Stimulated activated CD4-positive, alpha-beta T cell treated with anti-CD3 and anti-CD28 coated beads, Interleukin-4, amount 100 ng/mL, for 48 hours (primary cell): ENCODE measurements at regions not wholly inside any gene's neighbourhood (a gene's known extent, or its start where the extent isn't known, plus 50 kb on each side); places are given as distances from the start of the nearest gene placed in this dataset.
"Not testable (repeated sequence)": the region's sequence is repeated elsewhere in the genome, so short reads cannot be mapped to it uniquely, and the experiment has no call there.

Experiments used
- DNase-seq, 2 donors: peaks; one replicate each; pipeline ENCODE4 v3.0.0-alpha.2; 2020; ENCODE audit warnings: low read depth in 2 of 2

GRCh38 chr19:28386066-28386465 lies 826.9 kb downstream of the UQCRFS1 start:
- no peak for DNase-seq

DNA sequence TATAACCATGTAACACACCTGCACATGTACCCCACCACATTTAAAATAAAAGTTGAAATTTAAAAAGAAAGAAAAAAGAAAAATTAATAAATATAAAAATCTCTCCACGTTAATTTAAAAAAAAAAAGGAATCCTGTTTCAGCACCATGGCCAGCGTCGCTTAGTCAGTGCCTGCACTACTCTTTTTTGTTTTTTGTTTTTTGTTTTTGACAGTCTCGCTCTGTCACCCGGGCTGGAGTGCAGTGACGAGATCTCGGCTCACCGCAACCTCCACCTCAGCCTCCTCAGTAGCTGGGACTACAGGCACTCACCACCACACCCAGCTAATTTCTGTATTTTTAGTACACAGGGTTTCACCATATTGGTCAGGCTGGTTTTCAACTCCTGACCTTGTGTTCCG lies 835.9 kb downstream of the UQCRFS1 start:
- no peak for DNase-seq

GRCh38 chr19:28374971-28375370 lies 838.0 kb downstream of the UQCRFS1 start:
- no peak for DNase-seq

- no peak for DNase-seq
These were observed 840.2 kb downstream of the UQCRFS1 start for GRCh38 chr19:28372576-28373247.

- no peak for DNase-seq
These were observed 845.8 kb downstream of the UQCRFS1 start for GRCh38 chr19:28367146-28367545.

GRCh38 chr19:28363254-28363653 lies 849.7 kb downstream of the UQCRFS1 start:
- no peak for DNase-seq

GRCh38 chr19:28359431-28360414 lies 853.2 kb downstream of the UQCRFS1 start:
- no peak for DNase-seq

- DNase-seq, result no peak
These were observed 854.3 kb downstream of the UQCRFS1 start for GRCh38 chr19:28358633-28359032.

GRCh38 chr19:28351761-28352160 lies 861.2 kb downstream of the UQCRFS1 start:
- no peak for DNase-seq

- DNase-seq, result not testable (repeated sequence)
These were observed 861.6 kb downstream of the UQCRFS1 start for GRCh38 chr19:28351321-28351720.

DNA sequence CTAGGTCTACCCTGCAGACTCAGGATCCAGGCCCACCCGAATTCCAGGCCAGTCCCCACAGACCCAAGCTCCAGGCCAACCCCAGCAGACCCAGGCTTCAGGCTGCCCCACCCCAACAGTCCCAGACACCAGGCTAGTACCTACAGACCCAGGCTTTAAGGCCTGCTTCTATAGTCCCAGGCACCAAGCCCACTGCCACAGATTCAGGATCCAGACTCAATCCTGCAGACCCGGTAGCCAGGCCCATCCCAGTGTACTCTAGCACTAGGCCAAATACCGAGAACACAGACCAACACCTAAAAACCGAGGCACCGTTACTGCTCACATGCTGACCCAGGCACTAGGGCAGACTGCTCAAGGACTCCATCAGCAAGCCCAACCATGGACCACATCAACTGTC lies 862.3 kb downstream of the UQCRFS1 start:
- no peak for DNase-seq

DNA sequence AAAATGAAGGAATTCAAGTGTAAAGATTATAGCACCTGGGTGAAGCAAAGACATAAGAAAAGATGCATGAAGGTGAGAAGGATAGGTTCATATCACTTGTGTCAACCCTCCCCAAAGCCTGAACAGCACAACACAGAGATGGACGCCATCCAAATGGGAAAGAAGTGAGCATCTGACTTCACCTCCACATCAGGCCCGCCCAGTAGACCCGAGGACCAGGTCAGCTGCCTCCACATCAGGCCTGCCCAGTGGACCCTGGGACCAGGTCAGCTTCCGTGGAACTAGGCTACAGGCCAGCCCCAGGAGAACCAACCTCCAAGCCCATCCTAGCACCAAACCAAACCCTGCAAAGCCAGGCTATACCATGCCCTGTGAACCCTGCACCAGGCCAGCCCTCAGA lies 862.9 kb downstream of the UQCRFS1 start:
- DNase-seq, result no peak

DNA sequence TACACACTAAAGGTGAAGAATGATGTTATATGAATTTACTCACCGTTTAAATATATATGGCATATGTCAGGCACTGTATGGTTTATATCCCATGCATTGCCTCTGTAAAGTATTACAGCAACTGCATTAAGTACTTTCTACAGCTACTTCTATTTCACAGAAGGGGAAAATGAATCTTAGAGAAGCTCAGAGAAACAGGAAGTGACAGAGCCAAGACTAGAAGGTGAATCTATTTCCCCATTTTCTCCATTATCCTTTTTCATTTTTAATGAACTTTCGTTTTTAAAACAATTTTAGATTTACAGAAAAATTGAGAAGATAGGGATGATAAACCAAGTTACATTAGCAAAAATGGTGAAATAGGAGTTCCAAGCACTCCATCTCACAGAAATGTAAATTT lies 863.3 kb downstream of the UQCRFS1 start:
- no peak for DNase-seq

DNA sequence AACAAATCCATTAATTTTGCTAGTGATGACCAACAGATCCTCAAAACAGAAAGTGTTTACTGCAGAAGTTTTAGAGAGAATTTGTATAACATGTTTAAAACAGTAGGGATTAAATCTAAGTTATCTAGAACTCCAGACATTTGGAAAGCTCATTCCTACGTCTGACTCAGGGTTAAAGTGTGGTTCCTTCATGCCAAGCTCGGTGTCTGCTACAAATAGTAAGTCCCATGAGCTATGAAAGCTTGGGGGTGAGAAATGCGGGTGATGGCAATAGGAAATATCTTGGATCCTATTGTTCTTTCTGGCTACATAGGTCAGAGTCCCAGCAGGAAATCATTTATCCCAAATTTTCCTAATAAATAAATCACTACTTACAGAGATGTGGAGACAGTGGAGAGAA lies 867.1 kb downstream of the UQCRFS1 start:
- DNase-seq, result no peak

DNA sequence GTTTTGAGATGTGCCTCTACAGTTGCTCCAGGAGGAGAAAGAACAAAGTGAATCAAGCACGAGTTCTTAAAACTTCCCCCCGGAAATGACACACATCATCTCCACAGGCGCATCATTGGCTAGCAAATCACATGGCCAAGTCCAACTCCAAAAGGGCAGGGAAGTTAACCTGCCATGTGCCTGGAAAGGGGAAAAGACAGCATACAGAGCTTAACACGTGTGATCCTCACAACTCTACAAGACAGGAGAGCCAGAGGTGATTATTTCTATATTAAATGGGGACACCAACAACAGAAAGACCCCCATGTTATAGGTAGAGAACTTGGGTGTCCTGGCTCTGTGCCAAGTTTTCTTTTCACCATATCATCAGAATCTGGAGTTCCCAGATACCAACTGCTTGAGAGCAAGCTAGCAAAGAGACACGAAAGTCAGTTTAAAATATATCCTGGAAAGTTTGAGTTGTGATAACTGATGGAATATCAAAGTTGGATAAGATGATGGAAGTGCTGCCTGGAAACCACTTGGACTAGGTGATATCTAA lies 871.1 kb downstream of the UQCRFS1 start:
- DNase-seq, result no peak

- no peak for DNase-seq
These were observed 878.5 kb downstream of the UQCRFS1 start for GRCh38 chr19:28334419-28334818.

DNA sequence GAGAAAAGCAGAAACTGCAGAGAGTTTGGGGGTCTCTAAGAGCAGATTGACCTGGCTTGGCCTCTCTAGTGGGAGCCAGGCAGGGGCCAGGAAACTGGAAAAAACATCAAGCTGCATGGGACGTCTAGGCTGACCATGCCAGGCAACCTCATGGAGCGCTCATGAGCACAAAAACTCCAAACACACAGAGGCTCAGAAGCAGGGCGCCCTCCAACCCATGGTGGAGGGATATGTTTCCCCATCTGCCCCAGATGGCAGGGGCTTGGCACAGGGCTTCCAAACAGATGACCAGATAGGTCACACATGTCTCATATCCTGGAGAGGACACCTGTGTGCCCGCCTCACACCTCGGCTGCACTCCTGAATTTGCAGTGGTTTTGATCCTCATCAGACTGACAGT lies 879.0 kb downstream of the UQCRFS1 start:
- DNase-seq, result no peak

GRCh38 chr19:28332886-28333285 lies 880.1 kb downstream of the UQCRFS1 start:
- DNase-seq, result no peak

DNA sequence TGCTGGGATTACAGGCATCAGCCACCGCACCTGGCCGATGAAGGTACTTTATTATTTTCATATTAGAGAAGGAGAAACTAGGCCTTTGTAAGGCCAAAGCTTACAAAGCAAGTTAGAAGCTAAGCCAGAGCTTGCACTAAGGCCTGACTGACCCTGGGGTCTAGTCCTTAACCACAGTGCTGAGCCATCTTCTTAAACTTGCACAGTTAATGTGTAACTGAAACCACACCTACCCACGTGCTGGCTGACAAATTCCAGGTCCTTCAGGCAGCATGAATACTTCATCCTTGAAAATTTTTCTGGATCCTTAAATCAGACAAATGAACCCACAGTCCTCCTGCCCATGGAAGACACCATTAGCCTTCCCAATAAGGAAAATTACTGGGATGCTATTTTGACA lies 880.6 kb downstream of the UQCRFS1 start:
- DNase-seq, result no peak

DNA sequence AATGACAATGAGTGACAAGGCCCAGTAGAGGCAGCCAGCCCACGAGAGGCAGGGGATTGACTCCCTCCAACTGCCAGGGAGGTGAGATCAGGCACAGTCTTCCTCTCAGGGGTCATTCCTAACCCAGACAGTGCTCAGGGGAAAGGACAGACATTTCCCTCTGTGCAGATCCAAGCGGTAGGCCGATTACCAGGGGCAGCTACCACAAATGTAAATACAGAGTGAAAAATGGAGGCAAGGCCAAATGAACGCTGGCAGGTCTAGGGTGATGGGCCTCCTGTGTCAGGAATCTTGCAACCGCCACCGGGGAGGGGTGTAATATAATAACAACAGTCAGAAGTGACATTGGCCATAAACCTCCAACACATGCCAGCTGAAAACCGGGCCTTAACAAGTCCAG lies 881.4 kb downstream of the UQCRFS1 start:
- DNase-seq, result no peak

- DNase-seq, result no peak
These were observed 882.1 kb downstream of the UQCRFS1 start for GRCh38 chr19:28330831-28331230.

GRCh38 chr19:28329429-28329828 lies 883.5 kb downstream of the UQCRFS1 start:
- DNase-seq, result no peak

DNA sequence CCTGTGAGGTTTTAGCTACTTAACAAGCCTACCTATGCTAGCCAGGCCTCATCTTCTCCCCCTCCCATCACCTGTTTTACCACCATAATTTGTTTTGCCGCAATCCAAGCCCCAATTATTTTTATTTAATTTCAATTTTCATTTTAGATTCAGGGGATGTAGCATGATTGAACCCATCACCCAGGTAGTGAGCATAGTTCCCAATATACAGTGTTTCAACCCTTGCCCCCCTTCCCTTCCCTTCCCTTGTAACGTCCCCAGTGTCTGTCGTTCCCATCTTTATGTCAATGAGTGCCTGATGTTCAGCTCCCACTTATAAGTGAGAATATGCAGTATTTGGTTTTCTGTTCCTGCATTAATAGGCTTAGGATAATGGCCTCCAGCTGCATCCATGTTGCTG lies 885.0 kb downstream of the UQCRFS1 start:
- no peak for DNase-seq
